ENCODE measurements at regions not wholly inside any gene's neighbourhood (a gene's known extent, or its start where the extent isn't known, plus 50 kb on each side); places are given as distances from the start of the nearest gene placed in this dataset.
A peak's percentile ranks its signal among the peaks of the same experiment; 100 is the strongest.

DNA sequence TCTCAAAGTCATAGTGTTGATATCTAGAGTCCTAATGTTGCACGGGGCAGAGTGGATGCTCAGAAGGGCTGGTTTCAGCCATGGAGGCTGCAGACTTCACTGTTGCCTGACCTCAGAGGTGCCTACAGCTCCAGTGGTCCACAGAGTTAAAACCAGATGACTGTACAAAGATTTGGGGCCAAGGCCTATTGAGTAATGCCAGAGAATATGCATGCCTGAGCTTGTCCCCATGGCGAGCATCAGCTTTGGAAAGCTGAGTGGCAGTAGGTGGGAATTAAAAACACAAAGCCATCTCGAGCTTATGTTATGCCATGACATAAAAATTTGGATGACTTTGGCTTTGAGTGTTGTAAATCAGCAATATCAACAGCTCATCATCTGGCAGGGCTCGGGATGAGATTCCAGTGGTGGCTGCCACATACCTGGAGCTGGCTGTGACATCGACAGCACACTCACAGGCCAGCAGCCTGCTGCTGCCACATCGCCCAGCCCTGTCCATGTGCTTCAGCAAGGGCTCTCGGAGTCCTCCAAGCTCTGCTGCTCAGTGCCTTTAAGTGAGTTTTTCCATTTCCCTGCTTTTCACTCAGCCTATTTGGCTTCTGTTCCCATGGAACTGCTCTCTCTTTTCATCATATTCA, 379.6 kb downstream of the TNS3 start:
- no peak overlapping the region for H3K14ac ChIP-seq (ENCODE audit: insufficient read length)
- no peak overlapping the region for H3K4me3 ChIP-seq (ENCODE audit: extremely low read depth in 1 of 4, insufficient read depth in 2 of 4, low read depth in 3 of 4, low read length in 4 of 4)
- no peak overlapping the region for H2BK5ac ChIP-seq (ENCODE audit: low read depth, low read length)
- no peak overlapping the region for H3K23ac ChIP-seq (ENCODE audit: insufficient read length)
- no peak overlapping the region for H3K4ac ChIP-seq (replicated peaks; ENCODE audit: insufficient read length, low read depth, low read length)
- no peaks in the 10 kb centered on the region for H3K9me3 ChIP-seq (ENCODE audit: insufficient read depth in 2 of 2, low read depth in 1 of 2, low read length in 1 of 2)
- H2BK20ac ChIP-seq (ENCODE audit: low read length), result no peak overlapping the region
- H2AK5ac ChIP-seq (ENCODE audit: low read depth, low read length), result no peak overlapping the region
- no peak overlapping the region for H3K18ac ChIP-seq (ENCODE audit: extremely low read depth, low read length)
- H4K5ac ChIP-seq (ENCODE audit: insufficient read length, low read depth, low read length), result no peak overlapping the region
- FAIRE-seq, result no peak
- ChIA-PET CTCF (ENCODE audit: partially characterized antibody) (interaction anchor here (1.0 to 1.2 kb wide), 4 partner anchors 9 to 53 kb away, joined by 3 to 4 read pairs (median 3); no protein-coding TSS in a partner anchor), POLR2A (ENCODE audit: partially characterized antibody) (no interaction called here)
- DNase-seq (ENCODE audit: low read depth in 1 of 2, low spot score in 2 of 2), result no peak
- H2BK12ac ChIP-seq (ENCODE audit: low read depth, low read length), result no peak overlapping the region
- H3K4me2 ChIP-seq (ENCODE audit: insufficient read depth in 1 of 2, low read depth in 2 of 2, low read length in 2 of 2), result no peak overlapping the region
- no peak overlapping the region for H4K91ac ChIP-seq (replicated peaks; ENCODE audit: insufficient read length, low read length)
- H2BK120ac ChIP-seq (replicated peaks; ENCODE audit: low read depth, low read length), result no peak overlapping the region
- H3K27ac ChIP-seq (ENCODE audit: low read depth, low read length), result no peak overlapping the region
- H3K27me3 ChIP-seq (replicated peaks in 1 of 4; ENCODE audit: control insufficient read depth in 3 of 4, extremely low read depth in 1 of 4, insufficient read depth in 3 of 4, low read length in 3 of 4), result no peaks in the 10 kb centered on the region
- peak overlapping the region; percentile 36; the same call in 1 of the 2 replicates for H2AFZ ChIP-seq (ENCODE audit: low read length)
- no peaks in the 10 kb centered on the region for H3K79me2 ChIP-seq (ENCODE audit: control insufficient read depth in 1 of 2, insufficient read depth in 2 of 2, low read length in 2 of 2)
- TF ChIP-seq GTF2F1 (IDR thresholded peaks at IDR 0.05; ENCODE audit: borderline replicate concordance, low read depth, low read length) (no peak), JUN (IDR thresholded peaks at IDR 0.05; ENCODE audit: low read depth, low read length) (no peak), KDM5A (IDR thresholded peaks at IDR 0.05; ENCODE audit: low read length) (no peak), EZH2 (IDR thresholded peaks at IDR 0.05; ENCODE audit: low read depth, low read length, severe bottlenecking) (no peak), CTBP2 (IDR thresholded peaks at IDR 0.05; ENCODE audit: borderline replicate concordance, insufficient read depth, insufficient read length, low read length) (no peak), ASH2L (IDR thresholded peaks at IDR 0.05; ENCODE audit: low read length) (no peak), SP2 (IDR thresholded peaks at IDR 0.05; ENCODE audit: low read length) (no peak), MAFK (IDR thresholded peaks at IDR 0.05; ENCODE audit: low read depth, low read length) (no peak)
- TF ChIP-seq, protein P1, sequence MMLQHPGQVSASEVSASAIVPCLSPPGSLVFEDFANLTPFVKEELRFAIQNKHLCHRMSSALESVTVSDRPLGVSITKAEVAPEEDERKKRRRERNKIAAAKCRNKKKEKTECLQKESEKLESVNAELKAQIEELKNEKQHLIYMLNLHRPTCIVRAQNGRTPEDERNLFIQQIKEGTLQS (IDR thresholded peaks at IDR 0.05; ENCODE audit: insufficient read depth, low read depth, low read length), result no peak
- TF ChIP-seq, protein P2, sequence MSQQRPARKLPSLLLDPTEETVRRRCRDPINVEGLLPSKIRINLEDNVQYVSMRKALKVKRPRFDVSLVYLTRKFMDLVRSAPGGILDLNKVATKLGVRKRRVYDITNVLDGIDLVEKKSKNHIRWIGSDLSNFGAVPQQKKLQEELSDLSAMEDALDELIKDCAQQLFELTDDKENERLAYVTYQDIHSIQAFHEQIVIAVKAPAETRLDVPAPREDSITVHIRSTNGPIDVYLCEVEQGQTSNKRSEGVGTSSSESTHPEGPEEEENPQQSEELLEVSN (IDR thresholded peaks at IDR 0.05), result no peak
- TF ChIP-seq, protein P3, sequence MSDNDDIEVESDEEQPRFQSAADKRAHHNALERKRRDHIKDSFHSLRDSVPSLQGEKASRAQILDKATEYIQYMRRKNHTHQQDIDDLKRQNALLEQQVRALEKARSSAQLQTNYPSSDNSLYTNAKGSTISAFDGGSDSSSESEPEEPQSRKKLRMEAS (IDR thresholded peaks at IDR 0.05), result no peak
- no peaks in the 10 kb centered on the region for H4K20me1 ChIP-seq (replicated peaks in 1 of 2; ENCODE audit: control insufficient read depth in 1 of 2, insufficient read depth in 2 of 2, low read length in 2 of 2)
- H4K8ac ChIP-seq (ENCODE audit: extremely low read depth, insufficient read depth, low read length), result no peak overlapping the region
- no peaks in the 10 kb centered on the region for H3K4me1 ChIP-seq (replicated peaks in 1 of 4; ENCODE audit: control insufficient read depth in 3 of 4, insufficient read depth in 4 of 4, low read length in 3 of 4)
- H3K23me2 ChIP-seq (ENCODE audit: low read depth, low read length), result no peaks in the 10 kb centered on the region
- no peak overlapping the region for H3K56ac ChIP-seq (replicated peaks; ENCODE audit: insufficient read length, low read depth, low read length)
- WGBS, 2 experiments (ENCODE audit: extremely low coverage in 1 of 2, insufficient coverage in 1 of 2, insufficient read length in 1 of 2, insufficient replicate concordance in 2 of 2, low coverage in 1 of 2, low lambda C conversion rate in 2 of 2, missing lambda C conversion rate in 1 of 2), result 86% methylated on average over 7 of the region's 7 CpGs; no CpG with 5 or more reads in 1 of the 2 experiments
- no peak overlapping the region for H2BK15ac ChIP-seq (ENCODE audit: low read length)
- no peak overlapping the region for H3K9ac ChIP-seq (replicated peaks in 1 of 4; ENCODE audit: extremely low read depth in 1 of 4, low read depth in 3 of 4, low read length in 3 of 4)
- H3K79me1 ChIP-seq (ENCODE audit: low read depth, low read length), result no peaks in the 10 kb centered on the region
- no peaks in the 10 kb centered on the region for H3K36me3 ChIP-seq (ENCODE audit: control insufficient read depth in 2 of 4, insufficient read depth in 4 of 4, low read length in 3 of 4)

All from H1 (cell line).